ENCODE measurements at regions not wholly inside any gene's neighbourhood (a gene's known extent, or its start where the extent isn't known, plus 50 kb on each side); places are given as distances from the start of the nearest gene placed in this dataset.

DNA sequence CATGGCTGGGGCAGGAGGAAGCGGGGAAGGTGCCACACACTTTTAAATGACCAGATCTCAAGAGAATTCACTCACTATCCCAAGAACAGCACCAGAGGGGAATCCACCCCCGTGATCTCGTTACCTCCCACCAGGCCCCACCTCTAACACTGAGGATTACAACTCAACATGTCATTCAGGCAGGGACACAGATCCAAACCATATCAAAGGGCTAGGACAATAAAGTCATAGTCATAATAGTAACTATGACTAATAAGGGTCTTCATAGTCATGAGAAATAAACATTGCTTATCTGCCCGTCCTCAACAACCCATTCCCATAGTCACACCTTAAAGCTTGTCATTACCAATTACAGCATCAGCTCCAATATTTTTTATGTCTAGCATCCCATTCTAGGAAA, 65.3 kb upstream of the SMC2 start:
- DNase-seq (ENCODE audit: low read depth in 3 of 3) = peak in 1 of 3 donors; percentile 1

Data from stimulated activated CD4-positive, alpha-beta T cell treated with anti-CD3 and anti-CD28 coated beads, TNF-alpha, amount 100 ng/mL, for 48 hours (primary cell).